ENCODE measurements at regions not wholly inside any gene's neighbourhood (a gene's known extent, or its start where the extent isn't known, plus 50 kb on each side); places are given as distances from the start of the nearest gene placed in this dataset.

GRCh38 chr1:218705911-218706893 lies 361.1 kb downstream of the TGFB2 start:
- no peaks in the 10 kb centered on the region for H3K9me3 Mint-ChIP-seq (ENCODE audit: low read depth)
- H3K4me3 Mint-ChIP-seq = no peak overlapping the region
- H3K4me1 Mint-ChIP-seq (ENCODE audit: low read depth) = no peaks in the 10 kb centered on the region
- H3K27me3 Mint-ChIP-seq = peaks cover 2% of the 10 kb centered on the region
- H3K36me3 Mint-ChIP-seq = no peaks in the 10 kb centered on the region
- H3K27ac Mint-ChIP-seq = no peak overlapping the region

GRCh38 chr1:218711001-218711400 lies 365.9 kb downstream of the TGFB2 start:
- Mint-ChIP-seq H3K4me3 (no peak overlapping the region), H3K36me3 (no peaks in the 10 kb centered on the region), H3K4me1 (ENCODE audit: low read depth) (no peaks in the 10 kb centered on the region), H3K27me3 (peaks cover 2% of the 10 kb centered on the region), H3K9me3 (ENCODE audit: low read depth) (no peaks in the 10 kb centered on the region), H3K27ac (no peak overlapping the region)

GRCh38 chr1:218711884-218712674 lies 366.9 kb downstream of the TGFB2 start:
- Mint-ChIP-seq H3K9me3 (ENCODE audit: low read depth) (no peaks in the 10 kb centered on the region), H3K27me3 (peaks cover 2% of the 10 kb centered on the region), H3K27ac (no peak overlapping the region), H3K36me3 (no peaks in the 10 kb centered on the region), H3K4me3 (no peak overlapping the region), H3K4me1 (ENCODE audit: low read depth) (no peaks in the 10 kb centered on the region)

DNA sequence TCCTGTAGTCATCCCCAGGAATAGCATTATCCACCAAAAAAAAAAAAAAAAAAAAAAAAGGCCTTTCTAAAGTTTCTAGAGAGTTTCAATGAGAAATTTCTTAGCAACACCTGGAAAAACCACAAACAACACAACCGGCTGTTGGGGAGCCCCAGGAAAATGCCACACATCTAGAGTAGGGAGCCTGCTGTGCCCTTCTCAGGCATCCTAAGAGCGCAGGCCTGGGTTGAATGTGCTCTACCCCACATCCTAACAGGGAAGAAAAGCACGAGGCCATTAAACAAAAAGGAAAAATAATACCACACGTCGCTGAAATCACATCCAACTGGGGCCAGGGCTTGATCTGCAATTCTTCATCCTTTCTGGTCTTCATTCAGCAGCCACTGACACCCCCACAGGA lies 367.5 kb downstream of the TGFB2 start:
- H3K27ac Mint-ChIP-seq = no peak overlapping the region
- H3K4me1 Mint-ChIP-seq (ENCODE audit: low read depth) = no peaks in the 10 kb centered on the region
- H3K36me3 Mint-ChIP-seq = no peaks in the 10 kb centered on the region
- H3K4me3 Mint-ChIP-seq = no peak overlapping the region
- no peaks in the 10 kb centered on the region for H3K9me3 Mint-ChIP-seq (ENCODE audit: low read depth)
- peaks cover 2% of the 10 kb centered on the region for H3K27me3 Mint-ChIP-seq

DNA sequence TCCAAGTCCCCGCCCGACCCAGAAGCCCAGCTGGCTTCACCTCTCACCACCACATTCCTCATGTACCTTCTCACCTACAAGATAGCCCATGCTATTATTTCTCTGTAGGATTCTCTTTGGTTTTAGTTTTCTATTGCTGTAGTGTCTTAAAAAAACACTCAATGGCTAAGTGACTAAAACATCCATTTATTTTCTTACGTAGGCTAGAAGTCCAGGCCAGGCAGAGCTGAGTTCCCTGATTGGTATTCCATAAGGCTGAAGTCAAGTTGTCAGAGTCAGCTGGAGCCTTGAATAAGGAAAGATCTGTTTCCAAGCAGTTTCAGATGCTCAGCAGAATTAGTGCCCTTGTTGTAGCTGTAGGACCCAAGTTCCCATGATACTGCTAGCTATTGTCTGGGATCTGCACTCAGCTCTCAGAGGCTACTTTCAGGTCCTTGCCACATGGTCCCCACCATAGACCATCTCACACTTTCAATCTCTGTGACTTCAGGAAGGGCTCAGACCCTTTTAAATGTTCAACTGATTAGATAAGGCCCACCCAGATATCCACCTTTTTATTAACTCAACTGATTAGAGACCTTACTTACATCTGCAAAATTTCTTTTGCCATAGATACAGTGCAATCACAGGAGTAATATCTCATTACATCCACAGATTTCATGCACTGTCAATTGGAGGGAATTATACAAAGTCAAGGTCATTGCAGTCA lies 371.0 kb downstream of the TGFB2 start:
- Mint-ChIP-seq H3K9me3 (ENCODE audit: low read depth) (no peaks in the 10 kb centered on the region), H3K27me3 (no peaks in the 10 kb centered on the region), H3K4me1 (ENCODE audit: low read depth) (no peaks in the 10 kb centered on the region), H3K36me3 (no peaks in the 10 kb centered on the region), H3K27ac (no peak overlapping the region), H3K4me3 (no peak overlapping the region)

DNA sequence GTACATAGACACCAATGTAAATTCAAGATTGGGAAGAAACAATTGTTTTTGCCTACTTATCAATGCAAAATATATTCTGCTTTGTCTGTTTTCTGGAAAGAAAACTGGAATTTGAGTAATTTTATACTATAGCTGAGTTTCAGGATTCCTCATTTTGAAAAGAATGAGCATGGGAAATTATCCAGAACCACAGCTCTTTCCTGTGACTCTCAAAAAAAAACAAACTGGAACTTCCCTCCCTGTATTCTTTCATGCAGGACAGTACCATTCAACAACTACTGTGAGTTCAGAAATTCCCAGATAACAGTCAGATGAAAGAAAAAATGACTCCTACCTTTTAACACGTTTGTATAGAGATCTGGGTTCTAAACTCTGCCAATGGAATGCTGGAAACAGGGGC lies 372.4 kb downstream of the TGFB2 start:
- no peaks in the 10 kb centered on the region for H3K36me3 Mint-ChIP-seq
- H3K9me3 Mint-ChIP-seq (ENCODE audit: low read depth) = no peaks in the 10 kb centered on the region
- H3K4me1 Mint-ChIP-seq (ENCODE audit: low read depth) = no peaks in the 10 kb centered on the region
- no peaks in the 10 kb centered on the region for H3K27me3 Mint-ChIP-seq
- H3K27ac Mint-ChIP-seq = no peak overlapping the region
- no peak overlapping the region for H3K4me3 Mint-ChIP-seq

DNA sequence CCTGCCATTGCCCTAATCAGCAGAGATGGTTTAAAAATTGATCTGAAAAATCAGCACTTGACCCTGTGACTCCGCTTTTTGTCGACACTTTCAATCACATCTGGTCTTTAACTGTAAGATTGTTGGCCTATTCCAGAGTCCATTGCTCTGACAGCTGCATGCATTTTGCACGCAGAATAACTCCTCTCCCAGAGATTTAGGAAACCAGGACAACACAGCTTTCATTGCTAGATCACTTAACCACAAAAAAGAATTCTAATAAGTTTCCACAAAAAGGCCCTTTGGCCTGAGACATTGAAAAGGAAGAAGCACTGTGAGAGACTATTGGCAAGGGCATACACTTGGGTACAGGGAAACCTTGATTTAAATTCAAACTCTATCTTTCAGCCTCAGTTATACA lies 373.1 kb downstream of the TGFB2 start:
- Mint-ChIP-seq H3K4me3 (no peak overlapping the region), H3K4me1 (ENCODE audit: low read depth) (no peaks in the 10 kb centered on the region), H3K9me3 (ENCODE audit: low read depth) (no peaks in the 10 kb centered on the region), H3K27ac (no peak overlapping the region), H3K27me3 (no peaks in the 10 kb centered on the region), H3K36me3 (no peaks in the 10 kb centered on the region)

DNA sequence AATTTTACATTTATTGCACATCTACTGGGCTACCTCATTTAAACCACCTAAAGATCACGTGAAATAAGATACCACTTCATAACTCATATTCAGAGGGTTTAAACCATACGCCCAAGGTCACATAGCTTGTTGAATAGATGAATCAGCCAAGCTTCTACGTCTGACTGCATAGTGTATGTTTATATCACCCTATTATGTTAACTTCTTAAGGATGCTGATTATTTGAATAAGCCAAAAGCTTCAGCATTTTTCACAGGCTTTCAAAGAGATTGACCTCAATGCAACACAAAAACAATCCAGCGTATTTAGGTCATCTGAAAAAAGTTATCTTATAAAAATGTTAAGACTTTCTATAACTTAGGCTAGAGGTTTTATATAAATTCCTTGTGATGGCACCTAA lies 373.8 kb downstream of the TGFB2 start:
- Mint-ChIP-seq H3K9me3 (ENCODE audit: low read depth) (no peaks in the 10 kb centered on the region), H3K4me1 (ENCODE audit: low read depth) (no peaks in the 10 kb centered on the region), H3K27me3 (no peaks in the 10 kb centered on the region), H3K27ac (no peak overlapping the region), H3K4me3 (no peak overlapping the region), H3K36me3 (no peaks in the 10 kb centered on the region)

- H3K4me1 Mint-ChIP-seq (ENCODE audit: low read depth) = no peaks in the 10 kb centered on the region
- H3K27me3 Mint-ChIP-seq = no peaks in the 10 kb centered on the region
- no peaks in the 10 kb centered on the region for H3K9me3 Mint-ChIP-seq (ENCODE audit: low read depth)
- H3K27ac Mint-ChIP-seq = no peak overlapping the region
- H3K4me3 Mint-ChIP-seq = no peak overlapping the region
- H3K36me3 Mint-ChIP-seq = no peaks in the 10 kb centered on the region
Measured at GRCh38 chr1:218728898-218729565, 383.9 kb downstream of the TGFB2 start.

- H3K27ac Mint-ChIP-seq = no peak overlapping the region
Measured at GRCh38 chr1:218735436-218736032, 390.4 kb downstream of the TGFB2 start.

GRCh38 chr1:218739426-218739825 lies 394.3 kb downstream of the TGFB2 start:
- H3K4me1 Mint-ChIP-seq (ENCODE audit: low read depth) = no peaks in the 10 kb centered on the region
- peaks cover 5% of the 10 kb centered on the region for H3K9me3 Mint-ChIP-seq (ENCODE audit: low read depth)
- H3K36me3 Mint-ChIP-seq = no peaks in the 10 kb centered on the region
- peaks cover 3% of the 10 kb centered on the region for H3K27me3 Mint-ChIP-seq
- no peak overlapping the region for H3K4me3 Mint-ChIP-seq
- no peak overlapping the region for H3K27ac Mint-ChIP-seq

More at GRCh38 chr1:218735436-218736032, 390.4 kb downstream of the TGFB2 start:
- Mint-ChIP-seq H3K27me3 (peaks cover 1% of the 10 kb centered on the region), H3K36me3 (no peaks in the 10 kb centered on the region), H3K9me3 (ENCODE audit: low read depth) (no peaks in the 10 kb centered on the region), H3K4me3 (no peak overlapping the region), H3K4me1 (ENCODE audit: low read depth) (no peaks in the 10 kb centered on the region)

GRCh38 chr1:218741852-218742251 lies 396.7 kb downstream of the TGFB2 start:
- no peak overlapping the region for H3K27ac Mint-ChIP-seq
- no peaks in the 10 kb centered on the region for H3K4me1 Mint-ChIP-seq (ENCODE audit: low read depth)
- H3K27me3 Mint-ChIP-seq = peaks cover 3% of the 10 kb centered on the region
- peaks cover 11% of the 10 kb centered on the region for H3K9me3 Mint-ChIP-seq (ENCODE audit: low read depth)
- H3K36me3 Mint-ChIP-seq = no peaks in the 10 kb centered on the region
- H3K4me3 Mint-ChIP-seq = no peak overlapping the region

- H3K9me3 Mint-ChIP-seq (ENCODE audit: low read depth) = peaks cover 11% of the 10 kb centered on the region
- H3K4me1 Mint-ChIP-seq (ENCODE audit: low read depth) = no peaks in the 10 kb centered on the region
- no peak overlapping the region for H3K4me3 Mint-ChIP-seq
- peaks cover 3% of the 10 kb centered on the region for H3K27me3 Mint-ChIP-seq
- no peak overlapping the region for H3K27ac Mint-ChIP-seq
- no peaks in the 10 kb centered on the region for H3K36me3 Mint-ChIP-seq
Measured at GRCh38 chr1:218742467-218743262, 397.5 kb downstream of the TGFB2 start.
